Right kidney (tissue), 1 donor: ENCODE measurements at regions not wholly inside any gene's neighbourhood (a gene's known extent, or its start where the extent isn't known, plus 50 kb on each side); places are given as distances from the start of the nearest gene placed in this dataset.
"Not testable (repeated sequence)": the region's sequence is repeated elsewhere in the genome, so short reads cannot be mapped to it uniquely, and the experiment has no call there.

Source experiments
- DNase-seq: peaks from one replicate; pipeline ENCODE4 v3.0.0-alpha.2; 2016

- DNase-seq: not testable (repeated sequence)
Measured at GRCh38 chr6:12549445-12549844, 167.1 kb upstream of the PHACTR1 start.

GRCh38 chr6:12554820-12555219 lies 161.7 kb upstream of the PHACTR1 start:
- not testable (repeated sequence) for DNase-seq

GRCh38 chr6:12555267-12555666 lies 161.3 kb upstream of the PHACTR1 start:
- DNase-seq: no peak

GRCh38 chr6:12555781-12556180 lies 160.8 kb upstream of the PHACTR1 start:
- DNase-seq: no peak

GRCh38 chr6:12557765-12558164 lies 158.8 kb upstream of the PHACTR1 start:
- no peak for DNase-seq

GRCh38 chr6:12560315-12560714 lies 156.3 kb upstream of the PHACTR1 start:
- no peak for DNase-seq

GRCh38 chr6:12566618-12567123 lies 149.9 kb upstream of the PHACTR1 start:
- DNase-seq: no peak

GRCh38 chr6:12567682-12568081 lies 148.9 kb upstream of the PHACTR1 start:
- DNase-seq: no peak

GRCh38 chr6:12569646-12570045 lies 146.9 kb upstream of the PHACTR1 start:
- no peak for DNase-seq

GRCh38 chr6:12570461-12571030 lies 146.0 kb upstream of the PHACTR1 start:
- DNase-seq: no peak

GRCh38 chr6:12572896-12573827 lies 143.4 kb upstream of the PHACTR1 start:
- DNase-seq: no peak

GRCh38 chr6:12575961-12576360 lies 140.6 kb upstream of the PHACTR1 start:
- DNase-seq: no peak

- DNase-seq: no peak
Measured at GRCh38 chr6:12576389-12576788, 140.2 kb upstream of the PHACTR1 start.

- DNase-seq: no peak
Measured at GRCh38 chr6:12577124-12577850, 139.3 kb upstream of the PHACTR1 start.

- no peak for DNase-seq
Measured at GRCh38 chr6:12578097-12578496, 138.5 kb upstream of the PHACTR1 start.

GRCh38 chr6:12578751-12579150 lies 137.8 kb upstream of the PHACTR1 start:
- no peak for DNase-seq

- DNase-seq: no peak
Measured at GRCh38 chr6:12580290-12580689, 136.3 kb upstream of the PHACTR1 start.

GRCh38 chr6:12582421-12583110 lies 134.0 kb upstream of the PHACTR1 start:
- DNase-seq: no peak

- DNase-seq: no peak
Measured at GRCh38 chr6:12584631-12585405, 131.7 kb upstream of the PHACTR1 start.

GRCh38 chr6:12585497-12585958 lies 131.0 kb upstream of the PHACTR1 start:
- no peak for DNase-seq

- no peak for DNase-seq
Measured at GRCh38 chr6:12586721-12587480, 129.7 kb upstream of the PHACTR1 start.
